GM19035 (cell line): ENCODE measurements at regions not wholly inside any gene's neighbourhood (a gene's known extent, or its start where the extent isn't known, plus 50 kb on each side); places are given as distances from the start of the nearest gene placed in this dataset.

Experiments used
- ATAC-seq: cut with Tn5 transposase; IDR thresholded peaks from one replicate; pipeline ENCODE4 v1.9.1; 2021; ENCODE audit not compliant: unreplicated experiment

DNA sequence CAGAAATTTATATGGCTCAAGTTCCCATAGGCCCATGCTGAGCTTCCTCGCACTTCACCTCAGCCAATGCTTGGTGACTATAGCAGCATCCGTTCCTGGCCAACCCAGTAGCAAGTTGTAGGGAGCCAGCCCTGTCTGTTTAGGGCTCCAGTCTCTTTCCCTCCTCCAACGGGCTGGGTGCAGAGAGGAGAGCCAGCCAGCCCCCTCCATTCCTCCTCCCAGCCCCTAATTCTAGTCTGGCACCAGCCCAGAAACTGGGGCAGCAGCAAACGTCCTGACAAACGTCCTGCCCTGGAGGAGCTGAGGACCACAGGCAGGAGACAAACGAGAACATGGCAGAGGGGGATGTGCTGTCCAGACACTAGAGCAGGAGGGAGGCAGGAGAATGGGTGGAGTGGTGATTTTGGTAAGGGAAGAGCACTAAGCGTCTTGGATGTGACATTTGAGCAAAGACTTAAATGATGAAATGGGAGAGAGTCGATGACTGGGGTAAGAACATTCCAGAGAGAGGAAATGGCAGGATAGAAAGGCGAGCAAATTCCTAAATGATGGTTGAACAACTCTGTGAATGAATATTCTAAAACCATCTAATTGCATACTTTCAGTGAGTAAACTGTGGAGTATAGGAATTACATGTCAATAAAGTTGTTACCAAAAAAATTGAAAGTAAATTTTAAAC lies 222.5 kb upstream of the DAPK1 start:
- no peak for ATAC-seq

DNA sequence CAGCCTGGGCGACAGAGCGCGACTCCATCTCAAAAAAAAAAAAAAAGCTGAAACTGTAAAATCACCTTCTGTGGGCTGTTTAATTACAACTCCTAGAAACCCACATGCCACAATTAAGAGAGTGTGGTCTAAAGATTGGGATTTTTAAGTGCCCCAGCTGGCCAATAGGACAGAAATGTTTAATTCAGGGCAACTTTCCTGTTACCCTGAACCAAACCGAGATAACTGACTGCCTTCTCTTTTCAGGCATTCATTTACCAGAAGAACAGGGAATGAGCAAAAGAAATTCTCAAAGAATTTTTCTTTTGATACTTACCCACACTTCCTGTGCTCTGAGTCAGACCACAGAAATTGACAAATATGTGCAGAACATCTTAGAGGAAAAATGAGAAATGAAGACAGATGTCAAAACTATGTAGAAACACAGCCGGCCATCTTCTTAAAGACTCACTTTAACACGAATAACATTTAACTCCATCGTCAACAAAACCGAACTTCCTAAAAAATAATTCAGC lies 221.3 kb upstream of the DAPK1 start:
- ATAC-seq = no peak

DNA sequence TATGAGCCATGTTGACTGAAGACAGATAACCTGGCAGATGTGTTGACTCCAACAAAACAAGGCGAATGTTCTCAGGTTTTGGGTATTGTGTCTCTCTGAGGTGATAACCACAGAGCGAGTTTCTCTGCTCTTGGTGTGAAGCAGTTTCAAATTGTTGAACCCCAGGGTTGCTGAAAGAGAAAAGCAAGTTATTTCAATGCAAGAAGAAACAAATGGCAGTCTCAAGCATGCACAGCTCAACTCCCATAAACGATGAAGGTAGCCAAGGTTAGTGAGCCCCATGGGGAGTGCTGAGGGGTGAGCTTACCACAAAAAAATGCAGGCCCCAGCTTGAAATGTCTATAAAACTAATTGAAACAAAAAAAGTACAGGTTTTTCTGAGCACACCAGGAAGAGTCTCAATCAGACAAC lies 220.8 kb upstream of the DAPK1 start:
- ATAC-seq = no peak

DNA sequence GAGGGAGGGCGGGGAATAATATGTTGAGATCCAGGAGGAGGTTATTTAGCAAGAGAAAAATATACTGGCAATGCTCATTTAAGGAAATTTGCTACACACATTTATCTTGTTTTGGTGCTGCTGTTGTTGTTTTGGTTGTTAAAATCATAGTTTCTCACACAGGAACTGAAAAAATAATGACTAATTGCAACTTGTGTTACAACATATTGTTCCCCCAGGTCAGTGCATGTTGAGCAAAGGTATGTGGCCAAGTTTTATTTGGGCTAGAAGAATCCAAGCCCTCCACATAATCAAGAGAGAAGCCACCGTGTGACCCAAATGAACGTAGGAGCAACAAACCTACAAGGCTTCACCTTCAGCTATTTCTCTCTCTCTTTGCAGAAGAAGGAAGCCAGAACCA lies 220.3 kb upstream of the DAPK1 start:
- ATAC-seq = no peak

DNA sequence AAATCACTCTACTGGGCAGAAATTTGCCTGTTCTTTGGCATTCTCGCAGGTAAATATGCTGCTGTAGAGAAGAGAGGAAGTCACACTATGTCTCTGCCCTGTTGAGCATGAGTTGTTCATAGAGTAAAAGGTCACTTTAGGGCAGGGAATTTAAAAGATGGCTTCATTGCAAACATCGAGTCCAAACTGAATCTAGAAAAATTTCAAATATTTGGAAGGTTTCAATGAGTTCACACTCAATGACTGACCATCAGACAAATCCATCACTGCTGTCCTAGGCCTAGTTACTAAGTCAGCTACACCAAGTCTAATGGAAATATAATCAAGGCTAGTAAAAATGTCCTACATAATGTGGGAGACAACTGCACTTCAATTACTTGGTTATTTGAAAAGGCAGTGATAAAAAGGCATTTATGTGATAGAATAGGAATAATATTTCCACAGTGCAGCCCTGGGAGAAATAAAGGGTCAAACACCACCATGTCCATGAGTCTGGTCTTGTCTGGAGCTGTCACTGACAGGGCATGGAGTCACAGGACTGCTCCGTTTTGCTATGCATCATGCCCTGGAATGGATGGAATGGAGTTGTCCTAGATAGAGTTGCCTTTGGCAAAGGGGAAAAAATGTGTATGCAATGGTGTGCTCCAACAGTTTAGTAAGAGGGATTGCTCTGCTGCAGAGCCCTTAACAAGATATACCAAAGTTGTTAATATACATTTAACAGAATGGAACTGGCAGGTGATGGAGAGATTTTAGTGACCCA lies 218.5 kb upstream of the DAPK1 start:
- ATAC-seq = no peak

DNA sequence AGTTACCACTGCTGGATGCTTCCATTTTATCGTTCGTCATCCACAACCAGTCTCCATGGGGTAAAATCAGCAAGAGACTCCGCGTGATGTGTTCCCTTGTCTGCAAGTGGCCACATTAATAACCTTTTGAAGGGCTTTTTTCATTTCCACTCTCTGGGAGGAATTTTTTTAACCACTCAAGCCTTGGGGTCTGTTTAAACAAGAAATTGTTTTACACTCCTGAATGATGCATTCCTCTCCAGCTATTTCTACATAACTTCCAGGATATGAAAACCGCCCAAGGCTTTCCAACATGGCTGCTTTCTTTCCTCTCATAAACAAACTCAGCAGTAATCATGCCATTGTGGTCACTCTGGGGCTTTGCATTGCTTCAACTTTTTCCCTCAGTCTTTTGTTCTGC lies 217.2 kb upstream of the DAPK1 start:
- no peak for ATAC-seq

DNA sequence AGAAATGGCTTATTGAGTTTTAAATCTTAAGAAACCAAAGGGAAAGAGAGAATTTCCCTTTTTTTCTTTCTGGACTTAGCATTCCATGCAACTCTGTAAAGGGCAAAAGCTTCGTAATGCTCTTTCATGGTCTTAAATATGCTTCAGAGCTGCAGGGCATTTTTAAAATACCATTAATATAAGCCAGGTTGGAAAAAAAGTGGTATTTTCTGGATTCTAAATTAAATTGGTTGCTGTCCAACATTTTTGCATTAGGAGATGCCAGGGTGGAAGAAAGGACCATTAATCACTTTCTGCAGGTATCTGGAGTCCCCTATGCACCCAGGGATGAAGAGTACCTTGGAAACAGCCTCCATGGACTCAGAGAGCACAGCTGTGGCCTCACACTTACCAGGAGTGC lies 215.1 kb upstream of the DAPK1 start:
- ATAC-seq = no peak

DNA sequence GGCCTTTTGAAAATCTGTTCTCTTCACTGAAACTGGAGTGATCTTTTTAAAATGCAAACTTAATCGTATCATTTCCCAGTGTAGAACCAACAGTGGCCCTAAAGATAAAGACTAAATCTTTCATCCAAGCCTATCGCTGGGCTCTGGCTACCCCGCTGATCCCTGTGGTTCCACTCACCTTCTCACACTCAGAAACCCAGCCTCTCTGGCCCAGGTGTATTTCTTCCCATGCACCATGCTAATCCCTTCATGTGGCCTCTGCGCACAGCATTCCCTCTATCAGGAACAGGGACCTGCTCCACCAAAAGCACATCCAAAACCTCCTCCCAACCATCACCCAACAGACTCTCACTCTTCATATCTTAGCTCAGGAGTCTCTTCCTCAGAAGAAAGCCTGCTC lies 214.1 kb upstream of the DAPK1 start:
- ATAC-seq = no peak

DNA sequence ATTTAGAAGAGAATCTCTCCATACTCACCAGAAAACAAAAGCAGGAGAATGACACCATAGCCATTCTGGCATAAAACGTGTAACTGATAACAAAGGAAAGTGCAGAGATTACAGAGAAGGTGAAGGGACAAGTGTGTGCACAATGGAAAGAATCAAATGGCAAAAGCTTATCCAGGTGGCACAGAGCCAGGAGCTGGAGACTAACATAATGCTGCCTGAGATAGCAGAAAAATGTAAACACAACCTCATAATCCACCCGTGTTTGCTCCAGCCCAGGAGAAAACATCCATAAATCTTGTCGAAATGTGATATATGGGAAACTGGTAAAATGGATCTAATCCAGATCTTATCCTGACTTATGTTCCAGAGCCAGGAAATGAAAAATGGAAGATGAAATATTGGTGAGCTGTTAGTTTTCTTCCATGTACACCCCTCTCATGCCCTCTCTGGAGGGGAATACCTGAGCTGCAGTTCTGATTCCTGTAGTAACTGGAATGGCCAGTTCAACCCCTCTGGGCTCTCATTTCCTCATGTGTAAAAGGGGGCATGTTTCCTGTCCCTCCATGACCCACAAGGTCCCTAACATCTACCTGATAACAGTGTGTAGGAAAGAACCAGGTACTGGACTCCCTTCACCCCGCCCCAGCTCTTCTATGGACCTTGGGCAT lies 212.3 kb upstream of the DAPK1 start:
- no peak for ATAC-seq

DNA sequence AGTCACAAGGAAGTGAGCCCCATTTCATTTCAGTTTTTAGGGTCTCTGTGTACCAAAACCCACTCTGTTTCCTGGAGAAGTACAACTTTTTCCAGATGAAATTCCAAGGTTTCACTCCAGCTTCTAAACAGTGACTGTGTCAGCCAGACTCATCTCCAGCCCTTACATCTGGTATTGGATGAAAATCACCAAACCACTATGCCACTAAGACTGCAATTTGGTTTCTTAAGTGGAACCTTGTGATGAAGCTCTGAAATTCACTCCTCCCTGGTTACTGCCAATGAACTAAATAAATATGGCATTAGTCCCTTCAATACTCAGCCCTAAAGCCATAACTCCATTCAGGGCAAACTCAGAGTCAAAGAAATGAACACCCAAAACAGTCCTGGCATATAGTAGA lies 211.2 kb upstream of the DAPK1 start:
- no peak for ATAC-seq

DNA sequence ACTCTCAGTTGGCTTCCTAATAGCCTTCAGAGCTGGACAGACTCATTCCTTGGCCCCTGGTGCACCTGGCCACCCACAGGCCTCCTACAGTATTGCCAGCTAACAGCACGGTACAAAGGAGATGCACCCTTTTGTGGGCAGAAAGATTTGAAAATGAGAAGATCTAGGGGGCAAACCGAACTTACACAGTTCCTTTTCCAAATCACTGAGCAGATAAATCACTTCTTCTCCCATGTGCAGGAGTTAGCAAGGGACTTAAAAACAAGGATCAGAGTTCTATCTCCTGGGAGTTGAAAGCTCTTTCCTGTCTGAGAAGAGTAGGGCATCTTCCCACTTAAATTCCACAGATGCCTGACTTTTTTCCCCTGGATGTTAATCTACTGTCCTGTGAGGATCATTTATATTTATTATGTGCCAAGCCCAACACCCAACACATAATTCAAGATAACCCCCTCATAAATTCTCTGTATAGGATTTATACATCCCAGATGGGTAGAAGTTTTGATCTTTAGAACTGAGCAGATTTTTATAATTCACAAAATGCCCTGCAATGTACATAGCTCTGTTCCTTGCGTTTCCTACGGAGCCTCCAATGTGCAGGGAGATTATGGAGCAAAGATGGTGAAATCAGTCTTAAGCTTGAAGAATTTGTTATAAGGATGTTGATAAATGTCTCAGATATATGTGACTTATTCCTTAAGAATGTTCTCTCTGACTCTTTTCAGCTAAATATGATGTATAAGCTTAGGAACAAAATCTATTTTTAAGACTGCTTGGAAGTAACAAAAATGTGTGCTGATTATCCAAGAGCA lies 207.2 kb upstream of the DAPK1 start:
- ATAC-seq = no peak

DNA sequence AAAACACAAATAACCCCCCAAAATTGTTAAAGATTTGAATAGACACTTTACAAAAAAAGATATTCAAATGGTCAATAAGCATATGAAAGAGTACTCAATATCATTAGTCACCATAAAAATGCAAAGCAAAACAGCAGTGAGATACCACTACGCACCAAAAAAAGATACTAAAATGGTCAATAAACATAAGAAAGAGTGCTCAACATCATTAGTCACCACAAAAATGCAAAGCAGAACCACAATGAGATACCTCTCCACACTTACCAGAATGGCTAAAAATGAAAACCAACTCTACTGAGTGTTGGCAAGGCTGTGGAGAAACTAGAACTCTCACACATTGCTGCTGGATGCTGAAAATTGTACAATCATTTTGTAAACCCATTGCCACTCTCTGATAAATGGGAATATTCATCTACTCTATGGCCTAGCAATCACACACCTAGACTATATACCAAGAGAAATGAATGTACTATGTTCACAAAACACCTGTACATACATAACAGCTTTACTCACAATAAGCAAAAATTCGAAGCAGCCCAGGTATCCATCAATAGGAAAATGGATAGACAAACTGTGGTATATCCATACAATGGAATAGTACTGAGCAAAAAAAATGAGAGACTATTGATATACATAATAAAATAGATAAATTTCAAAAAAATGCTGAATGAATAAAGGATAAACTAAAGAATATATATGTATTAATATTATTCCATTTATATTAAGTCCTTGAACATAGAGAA lies 205.0 kb upstream of the DAPK1 start:
- ATAC-seq = no peak

DNA sequence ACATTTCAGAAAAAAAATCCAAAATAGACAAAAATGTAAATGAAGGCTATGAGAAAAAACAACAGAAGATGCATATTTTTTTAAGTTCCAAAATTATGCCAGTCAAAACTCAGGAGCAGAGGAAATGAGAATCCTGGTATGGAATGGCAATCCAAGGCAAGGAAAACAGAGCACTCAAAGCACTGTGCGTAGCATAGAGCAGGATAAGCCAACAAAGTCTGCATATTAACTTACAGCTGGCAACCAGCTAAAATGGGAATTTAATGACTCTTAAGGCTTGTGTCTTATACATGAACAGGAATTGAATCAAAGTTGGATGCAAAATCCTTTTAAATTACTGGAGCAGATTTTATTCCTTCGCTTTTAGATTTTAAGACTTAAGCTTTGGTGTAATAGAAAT lies 203.5 kb upstream of the DAPK1 start:
- no peak for ATAC-seq

DNA sequence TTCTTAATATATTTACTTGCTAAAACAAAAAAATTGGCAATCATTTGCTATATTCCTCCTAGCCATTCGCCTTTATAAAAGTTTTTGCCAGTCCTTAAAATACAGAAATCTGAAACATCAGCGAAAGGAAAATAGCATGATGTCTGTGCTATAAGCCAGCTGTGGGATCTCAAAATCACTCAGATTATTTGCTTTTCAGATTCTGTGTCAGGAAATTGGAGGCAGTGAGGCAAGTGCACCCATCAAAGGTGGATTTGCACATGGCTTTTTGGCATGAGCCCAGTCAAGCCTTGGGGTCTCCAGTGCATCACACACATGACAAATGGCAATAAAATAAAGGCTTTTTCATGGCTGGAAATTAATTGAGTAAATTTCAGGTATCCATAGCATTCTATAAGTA lies 196.8 kb upstream of the DAPK1 start:
- ATAC-seq = no peak

DNA sequence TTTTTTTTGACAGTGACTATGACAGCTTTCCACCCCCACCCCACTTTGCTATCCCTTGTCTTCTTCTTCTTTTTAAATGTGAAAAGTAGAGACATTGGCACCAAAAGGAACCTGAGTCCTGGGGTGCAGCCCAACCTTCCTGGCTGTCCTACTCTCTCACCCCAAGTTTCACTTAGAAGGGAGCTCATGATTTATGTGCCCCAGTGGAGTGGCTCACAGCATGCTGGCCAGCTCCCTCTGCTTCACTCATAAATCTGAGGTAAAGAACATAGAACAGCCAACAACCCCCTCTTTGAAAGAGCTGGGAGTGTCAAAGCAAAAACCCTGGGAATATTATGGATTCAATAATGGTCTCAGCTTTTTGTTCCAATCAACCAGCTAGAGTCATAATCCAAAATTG lies 196.3 kb upstream of the DAPK1 start:
- ATAC-seq = no peak

DNA sequence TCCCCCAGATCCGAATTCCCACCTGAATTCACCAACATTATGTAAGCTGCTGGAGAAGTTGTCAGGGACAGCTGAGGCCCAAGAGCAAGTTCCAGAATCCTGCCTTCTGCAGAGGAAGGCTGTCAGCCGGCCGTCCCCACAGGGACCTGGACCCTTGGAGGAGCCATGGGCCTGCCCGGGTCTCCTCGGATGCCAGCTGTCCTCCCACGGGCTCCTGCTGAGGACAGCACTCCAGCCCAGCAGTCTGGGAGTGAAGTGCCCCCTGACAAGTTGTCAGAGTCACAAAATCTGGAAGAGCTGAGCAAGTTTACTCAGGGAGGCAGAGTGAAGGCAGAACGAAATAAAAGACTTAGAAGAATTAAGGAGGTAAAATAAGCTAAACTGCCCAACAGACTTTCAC lies 192.5 kb upstream of the DAPK1 start:
- no peak for ATAC-seq

DNA sequence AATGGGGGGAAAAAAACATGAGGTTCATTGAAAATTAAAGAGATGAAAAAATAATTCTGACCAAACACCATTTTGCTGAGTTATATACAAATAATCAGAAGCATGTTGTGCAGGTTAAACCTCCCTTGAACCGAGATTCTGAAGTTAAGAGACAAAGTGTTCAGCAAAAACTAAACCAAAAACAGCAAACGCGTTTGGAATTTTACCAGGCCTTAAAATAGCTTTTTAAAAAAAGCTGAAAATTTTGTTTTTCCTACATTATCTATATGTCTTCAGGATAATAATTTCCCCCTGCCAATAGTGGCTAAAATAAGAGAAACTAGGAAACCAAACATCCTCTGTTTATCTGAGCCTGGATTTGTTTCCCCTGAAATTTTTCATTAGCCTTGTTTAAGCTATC lies 191.7 kb upstream of the DAPK1 start:
- no peak for ATAC-seq

DNA sequence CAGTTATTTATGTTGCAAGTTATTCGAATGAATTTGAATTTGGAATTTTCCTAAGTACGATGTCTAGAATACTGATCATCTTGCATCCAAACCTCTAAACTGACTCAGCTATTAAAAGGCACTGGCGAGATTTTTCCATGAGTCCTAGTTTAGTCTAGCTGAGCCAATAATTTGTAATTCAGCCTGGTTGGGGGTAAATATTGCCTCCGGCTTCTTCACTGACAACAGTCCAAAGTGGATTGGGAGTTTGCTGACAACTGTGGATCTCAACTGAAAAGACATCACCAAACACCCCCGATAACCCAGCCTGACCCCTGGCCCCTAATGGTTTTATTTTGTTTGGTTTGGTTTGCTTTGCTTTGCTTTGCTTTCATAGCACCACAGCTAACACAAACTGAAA lies 189.8 kb upstream of the DAPK1 start:
- ATAC-seq = no peak

DNA sequence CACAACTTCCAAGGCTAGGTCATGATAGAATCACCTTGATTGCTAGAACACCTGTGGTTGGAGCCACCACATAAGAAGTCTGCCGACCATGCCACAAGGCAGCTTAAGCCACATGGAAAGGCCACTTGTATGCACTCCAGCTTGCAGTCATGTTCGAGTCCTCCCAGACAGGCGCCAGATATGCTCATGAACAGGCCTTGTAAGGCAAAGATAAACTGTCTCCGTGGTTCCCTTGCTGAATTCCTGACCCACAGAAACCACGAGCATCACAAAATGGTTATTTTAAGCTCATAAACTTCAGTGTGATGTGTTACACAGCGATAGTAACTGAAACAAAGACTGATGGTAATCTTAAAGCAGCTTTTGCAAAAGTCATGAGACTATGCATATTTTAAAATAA lies 188.4 kb upstream of the DAPK1 start:
- no peak for ATAC-seq

DNA sequence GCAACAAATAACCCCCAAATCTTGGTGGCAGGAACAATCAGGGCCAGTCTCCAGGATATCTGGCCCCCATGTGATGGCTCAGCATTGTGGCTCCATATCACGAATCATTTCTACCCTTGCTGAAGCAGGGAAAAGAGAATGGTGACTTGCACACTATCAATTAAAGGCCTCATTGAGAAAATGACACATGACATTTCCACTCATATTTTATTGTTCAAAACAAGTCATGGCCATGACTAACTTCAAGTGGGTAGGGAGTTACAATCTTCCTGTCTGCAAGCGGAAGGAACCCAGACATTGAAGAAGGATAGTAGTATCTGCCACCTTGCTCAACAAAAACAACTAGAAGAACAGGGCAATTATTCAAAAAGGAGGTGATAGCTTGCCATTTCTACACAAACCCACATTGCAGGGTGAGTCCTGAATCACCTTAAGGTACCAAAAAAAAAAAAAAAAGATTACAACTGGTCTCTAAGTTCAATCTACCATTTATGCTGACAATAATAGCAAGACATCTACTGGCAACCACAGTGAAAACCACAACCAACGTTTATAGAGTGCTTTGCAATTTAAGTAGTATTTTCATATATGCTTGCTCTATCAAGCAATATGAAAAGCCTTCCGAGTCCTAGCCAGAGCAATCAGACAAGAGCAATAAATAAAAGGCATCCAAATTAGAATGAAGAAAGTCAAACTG lies 186.7 kb upstream of the DAPK1 start:
- no peak for ATAC-seq
